IPS DF 4.7 (cell line): ENCODE measurements at regions not wholly inside any gene's neighbourhood (a gene's known extent, or its start where the extent isn't known, plus 50 kb on each side); places are given as distances from the start of the nearest gene placed in this dataset.
"Not testable (repeated sequence)": the region's sequence is repeated elsewhere in the genome, so short reads cannot be mapped to it uniquely, and the experiment has no call there.

Source experiments
- DNase-seq: peaks from one replicate; pipeline ENCODE4 v3.0.0-alpha.2; 2013; ENCODE audit warnings: low spot score; ENCODE audit errors: extremely low read depth

DNA sequence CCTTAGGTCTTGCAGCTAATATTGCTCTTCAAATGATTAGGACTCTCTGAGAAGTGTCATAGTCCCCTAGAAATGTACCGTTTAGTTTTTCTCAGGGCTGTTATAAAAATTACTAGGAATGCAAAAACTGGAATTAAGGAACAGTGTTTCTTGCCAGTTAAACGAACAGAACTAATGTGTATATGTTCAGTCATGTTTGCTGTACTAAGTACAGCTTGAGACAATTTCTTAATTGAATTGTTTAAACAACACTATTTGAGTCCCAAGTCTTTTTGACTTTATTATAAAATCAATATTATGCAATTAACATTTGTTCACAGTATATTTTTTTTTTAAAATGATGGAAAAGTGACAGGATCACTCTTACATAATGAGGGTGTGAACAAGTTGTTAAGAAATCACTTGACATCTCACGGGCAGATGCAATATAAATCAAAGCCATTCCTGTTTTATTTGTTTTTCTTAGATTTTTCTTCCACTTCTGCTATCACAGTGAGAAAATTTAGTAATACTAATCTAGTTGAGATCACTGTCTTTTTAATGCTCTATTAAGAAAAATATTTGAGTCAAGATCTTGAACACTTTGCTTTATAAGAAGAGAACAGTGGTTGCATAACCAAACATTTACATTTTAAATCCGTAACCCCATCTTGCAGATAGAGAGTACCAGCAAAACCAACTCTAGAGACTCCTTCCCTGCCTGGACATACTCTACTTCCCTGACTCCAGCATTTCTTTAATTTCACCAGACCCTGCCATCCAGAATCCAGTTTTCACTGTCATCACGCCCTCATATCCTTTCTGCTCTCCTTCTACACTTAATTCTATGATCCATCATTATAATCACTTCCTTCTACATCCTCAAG, 140.7 kb upstream of the KITLG start:
- DNase-seq = no peak

DNA sequence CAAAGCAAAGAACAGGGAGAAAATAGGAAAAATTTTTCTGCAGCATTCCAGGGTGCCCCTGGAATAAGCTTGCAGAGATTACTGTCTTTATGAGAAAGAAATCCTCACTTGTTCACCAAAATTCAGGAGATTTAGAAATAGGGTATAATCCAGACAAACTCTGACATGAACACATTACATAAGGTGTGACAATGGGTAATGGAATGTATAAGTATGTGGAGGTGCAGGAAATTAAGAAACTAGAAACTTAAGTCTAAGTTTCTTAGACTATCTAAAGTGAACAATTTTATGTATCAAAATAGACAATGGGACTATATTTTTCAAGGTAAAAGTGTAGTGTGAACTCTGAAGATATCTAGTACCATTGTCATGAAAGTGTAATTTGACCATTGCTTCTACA, 140.0 kb upstream of the KITLG start:
- no peak for DNase-seq

DNA sequence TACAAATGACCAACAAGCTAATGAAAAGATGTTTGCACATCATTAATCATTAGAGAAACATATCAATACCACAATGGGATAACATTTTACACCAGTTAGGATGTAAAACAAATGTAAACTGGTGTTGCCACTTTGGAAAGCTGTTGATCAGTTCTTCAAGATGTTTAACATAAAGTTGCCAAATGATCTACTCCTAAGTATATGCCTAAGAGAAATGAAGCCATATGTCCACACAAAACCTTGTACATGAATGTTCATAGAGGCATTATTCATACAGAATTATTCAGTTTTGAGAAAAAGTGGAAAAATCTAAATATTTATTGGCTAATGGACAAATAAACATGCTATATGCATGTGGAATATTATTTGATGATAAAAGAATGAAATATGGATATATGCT, 136.9 kb upstream of the KITLG start:
- no peak for DNase-seq

DNA sequence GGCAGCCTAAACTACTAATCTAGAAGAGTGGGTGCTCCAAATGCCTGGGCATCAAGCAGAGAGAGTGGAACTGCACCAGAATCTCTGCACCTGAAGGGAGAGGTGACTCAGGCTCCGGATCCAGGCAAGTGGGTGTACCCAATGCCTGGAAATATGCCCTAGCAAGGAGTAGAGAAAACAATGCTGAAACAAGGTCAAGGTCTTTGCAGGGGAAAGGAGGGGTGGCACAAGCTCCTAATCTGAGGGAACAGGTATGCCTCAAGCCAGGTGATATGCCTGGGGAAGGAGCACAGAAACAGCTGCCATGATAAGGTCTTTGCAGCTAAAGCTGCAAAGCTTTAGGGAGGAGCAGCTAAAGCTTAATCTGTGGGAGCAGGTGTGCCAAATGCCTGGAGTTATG, 136.0 kb upstream of the KITLG start:
- no peak for DNase-seq

DNA sequence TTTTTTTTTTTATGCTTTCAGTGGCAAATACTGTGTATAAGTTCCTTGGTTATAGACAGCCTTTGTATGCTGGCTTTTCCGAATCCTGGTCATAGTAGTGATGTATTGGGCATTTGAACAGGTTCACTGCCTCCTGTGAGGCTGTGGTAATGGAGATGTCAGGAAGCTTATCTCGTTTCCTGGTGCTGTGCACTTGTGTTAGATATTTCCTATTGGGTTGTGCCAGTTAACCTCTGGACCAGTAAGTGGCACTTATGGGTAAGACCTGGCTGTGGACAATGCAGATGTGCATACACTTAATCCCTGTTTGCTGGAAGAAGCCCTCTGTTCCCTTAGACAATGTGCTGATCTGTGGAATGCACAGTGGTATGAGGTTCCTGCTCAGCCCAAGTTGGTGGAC, 135.4 kb upstream of the KITLG start:
- DNase-seq = no peak

DNA sequence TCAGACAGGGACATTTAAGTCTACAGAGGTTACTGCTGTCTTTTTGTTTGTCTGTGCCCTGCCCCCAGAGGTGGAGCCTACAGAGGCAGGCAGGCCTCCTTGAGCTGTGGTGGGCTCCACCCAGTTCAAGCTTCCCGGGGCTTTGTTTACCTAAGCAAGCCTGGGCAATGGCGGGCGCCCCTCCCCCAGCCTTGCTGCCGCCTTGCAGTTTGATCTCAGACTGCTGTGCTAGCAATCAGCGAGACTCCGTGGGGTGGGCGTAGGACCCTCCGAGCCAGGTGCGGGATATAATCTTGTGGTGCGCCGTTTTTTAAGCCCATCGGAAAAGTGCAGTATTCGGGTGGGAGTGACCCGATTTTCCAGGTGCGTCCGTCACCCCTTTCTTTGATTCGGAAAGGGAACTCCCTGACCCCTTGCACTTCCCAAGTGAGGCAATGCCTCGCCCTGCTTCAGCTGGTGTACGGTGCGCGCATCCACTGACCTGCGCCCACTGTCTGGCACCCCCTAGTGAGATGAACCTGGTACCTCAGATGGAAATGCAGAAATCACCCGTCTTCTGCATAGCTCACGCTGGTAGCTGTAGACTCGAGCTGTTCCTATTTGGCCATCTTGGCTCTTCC, 134.1 kb upstream of the KITLG start:
- DNase-seq = not testable (repeated sequence)

DNA sequence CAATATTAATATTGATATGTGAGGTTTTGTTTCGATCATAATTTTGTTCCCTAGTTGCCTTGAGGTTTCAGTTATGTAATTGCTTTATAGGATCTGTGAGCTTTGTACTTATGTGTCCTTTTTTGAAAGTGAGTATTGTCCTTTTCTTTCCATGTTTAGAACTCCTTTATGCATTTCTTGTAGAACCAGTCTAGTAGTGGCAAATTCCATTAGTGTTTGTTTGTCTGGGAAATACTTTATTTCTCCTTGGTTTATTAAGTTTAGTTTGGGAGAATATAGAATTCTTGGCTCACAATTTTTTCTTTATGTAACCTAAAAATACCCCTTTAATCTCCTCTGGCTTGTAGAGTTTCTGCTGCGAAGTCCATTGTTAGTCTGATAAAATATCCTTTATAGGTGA, 127.5 kb upstream of the KITLG start:
- DNase-seq = no peak

DNA sequence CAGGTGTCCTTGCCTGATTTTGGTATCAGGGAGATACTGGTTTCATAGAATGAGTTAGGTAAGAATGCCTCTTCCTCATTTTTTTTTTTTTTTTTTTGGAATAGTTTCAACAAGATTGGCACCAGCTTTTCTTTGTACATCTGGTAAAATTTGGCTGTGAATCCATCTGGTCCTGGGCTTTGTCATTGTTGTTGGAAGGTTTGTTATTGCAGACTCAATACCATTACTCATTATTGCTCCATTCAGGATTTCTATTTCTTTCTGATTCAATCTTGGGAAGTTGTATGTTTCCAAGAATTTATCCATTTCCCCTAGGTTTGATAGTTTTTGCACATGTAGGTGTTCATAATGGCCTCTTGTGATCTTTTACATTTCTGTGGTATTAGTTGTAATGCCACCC, 126.0 kb upstream of the KITLG start:
- no peak for DNase-seq

DNA sequence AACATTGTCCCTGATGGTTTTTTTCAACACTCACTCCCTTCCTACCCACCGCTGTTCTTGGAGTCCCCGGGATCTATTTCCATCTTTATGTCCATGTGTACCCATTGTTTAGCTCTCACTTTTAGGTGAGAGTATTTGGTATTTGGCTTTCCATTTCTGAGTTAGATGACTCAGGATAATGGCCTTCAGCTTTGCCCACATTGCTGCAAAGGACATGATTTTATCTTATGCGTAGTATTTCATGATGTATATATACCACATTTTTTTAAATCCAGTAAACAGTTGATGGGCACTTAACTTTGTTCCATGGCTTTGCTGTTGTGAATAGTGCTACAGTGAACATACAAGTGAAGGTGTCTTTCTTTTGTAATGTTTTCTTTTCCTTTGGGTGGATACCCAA, 123.5 kb upstream of the KITLG start:
- DNase-seq = no peak

DNA sequence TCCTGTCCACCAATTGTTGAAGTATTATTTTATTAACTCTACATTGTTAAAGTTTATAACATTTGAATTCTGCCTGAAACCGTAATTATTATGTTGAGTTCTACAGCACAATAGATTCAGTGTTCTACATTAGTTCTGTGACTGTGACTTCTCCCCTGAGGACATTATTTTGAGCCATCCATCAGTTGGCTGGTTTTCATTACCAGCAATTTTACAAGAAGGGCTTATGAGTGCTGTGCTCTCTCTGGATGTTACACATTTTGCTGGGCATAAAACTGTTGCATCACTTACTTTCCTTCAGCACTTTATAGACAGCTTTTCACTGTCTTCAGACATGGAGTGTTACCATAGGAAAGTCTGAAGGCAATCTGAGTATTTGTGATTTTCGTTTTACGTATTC, 118.2 kb upstream of the KITLG start:
- no peak for DNase-seq

DNA sequence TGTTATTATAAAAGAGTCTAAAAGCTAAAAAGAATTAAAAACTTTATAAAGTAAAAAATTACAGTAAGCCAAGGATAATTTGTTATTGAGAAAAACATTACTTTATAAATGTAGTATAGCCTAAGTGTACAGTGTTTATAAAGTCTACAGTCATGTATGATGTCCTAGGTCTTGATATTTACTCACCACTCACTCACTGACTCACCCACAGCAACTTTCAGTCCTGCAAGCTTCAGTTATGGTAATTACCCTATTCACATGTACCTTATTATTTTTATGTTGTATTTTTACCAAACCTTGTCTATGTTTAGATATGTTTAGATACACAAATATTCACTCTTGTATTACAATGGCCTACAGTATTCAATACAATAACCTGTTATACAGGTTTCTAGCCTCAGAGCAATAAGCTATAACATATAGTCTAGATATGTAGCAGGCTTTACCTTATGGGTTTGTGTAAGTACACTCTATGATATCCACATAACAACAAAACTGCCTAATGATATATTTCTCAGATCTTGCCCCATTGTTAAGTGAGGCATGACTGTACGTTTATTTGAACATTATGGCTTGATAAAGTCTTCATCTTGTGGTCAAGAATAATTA, 113.7 kb upstream of the KITLG start:
- no peak for DNase-seq

DNA sequence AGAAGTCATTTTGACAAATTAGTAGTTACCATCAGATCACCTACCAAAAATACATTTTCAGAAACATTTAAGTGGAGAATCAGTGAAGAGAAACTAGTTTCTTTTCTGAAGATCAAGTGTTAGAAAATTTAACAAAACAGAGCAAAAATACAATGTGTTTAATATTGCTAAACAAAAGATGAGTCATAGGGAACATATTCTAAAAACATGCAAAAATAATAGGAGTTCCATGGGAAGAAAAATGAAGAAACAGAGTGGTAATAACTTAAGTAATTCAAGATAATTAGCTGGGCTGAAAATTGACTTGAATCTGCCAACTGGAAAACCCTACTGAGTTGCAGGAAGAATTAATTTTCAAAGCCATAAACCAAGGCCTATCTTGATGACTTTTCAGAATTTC, 111.5 kb upstream of the KITLG start:
- no peak for DNase-seq

DNA sequence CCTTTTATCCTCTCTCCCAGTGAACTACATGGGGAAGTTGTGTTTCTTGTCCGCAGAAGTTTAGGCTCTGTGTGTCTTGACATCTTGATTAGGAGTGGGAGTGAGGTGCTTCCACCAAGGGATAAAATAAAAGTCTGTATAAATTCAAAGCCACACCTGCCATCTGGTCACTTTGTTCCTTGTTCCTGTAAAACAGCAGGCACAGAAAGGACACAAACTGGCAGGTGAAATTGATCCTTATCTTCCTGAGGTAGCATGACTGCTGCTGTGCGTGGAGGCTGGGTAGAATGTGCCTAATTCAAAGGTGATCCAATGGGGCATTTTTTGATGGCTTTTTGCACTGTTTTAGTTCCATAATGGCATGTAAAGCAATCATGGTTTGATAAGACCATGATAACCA, 104.3 kb upstream of the KITLG start:
- DNase-seq = no peak

DNA sequence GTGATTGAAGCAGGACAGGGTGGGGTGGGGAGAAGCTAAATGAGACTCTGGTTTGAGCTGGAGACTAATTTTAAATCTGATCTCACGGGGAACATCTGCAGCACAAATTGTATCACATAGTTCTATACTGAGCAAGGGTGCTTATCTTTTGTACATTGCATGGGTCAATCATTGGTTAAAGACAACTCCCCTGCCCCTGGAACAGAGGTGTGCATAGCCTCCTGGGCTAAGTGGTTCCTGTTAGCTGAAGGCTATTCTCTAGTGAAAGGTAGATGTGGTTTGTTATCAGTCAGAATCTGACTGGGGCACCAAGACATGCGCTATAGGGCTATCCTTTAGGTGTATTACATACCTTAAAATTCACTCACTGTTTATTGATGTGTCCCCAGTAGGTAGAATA, 103.9 kb upstream of the KITLG start:
- DNase-seq = no peak

DNA sequence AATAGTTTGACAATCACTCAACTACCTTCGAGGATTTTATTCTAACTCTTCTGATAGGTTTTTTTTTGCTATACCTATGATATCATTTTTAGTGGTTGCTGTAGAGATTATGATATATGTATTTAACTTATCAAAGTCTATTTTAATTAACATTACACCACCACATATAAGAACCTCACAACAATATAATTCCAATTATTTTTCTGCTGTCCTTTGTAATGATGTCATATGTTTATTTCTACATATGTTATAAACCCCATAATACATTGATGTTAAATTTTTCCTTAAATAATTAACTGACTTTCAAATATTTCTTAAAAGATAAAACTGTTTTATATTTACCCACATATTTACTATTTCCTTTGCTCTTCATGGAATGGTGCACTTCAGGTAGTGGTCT, 103.4 kb upstream of the KITLG start:
- no peak for DNase-seq

DNA sequence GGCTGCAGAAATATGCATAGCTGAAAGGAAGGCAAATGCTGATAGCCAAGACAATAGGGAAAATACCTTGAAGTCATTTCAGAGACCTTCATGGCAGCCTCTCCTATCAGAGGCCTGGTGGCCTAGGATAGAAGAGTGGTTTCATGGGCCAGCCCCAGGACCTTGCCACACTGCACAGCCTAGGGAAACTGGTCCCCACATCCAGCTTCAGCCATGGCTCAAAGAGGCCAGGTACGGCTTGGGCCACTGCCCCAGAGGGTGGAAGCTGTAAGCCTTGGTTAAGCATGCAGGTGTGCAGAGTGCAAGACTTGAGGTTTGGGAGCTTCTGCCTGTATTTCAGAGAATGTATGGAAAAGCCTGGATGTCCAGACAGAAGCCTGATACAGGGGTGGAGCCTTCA, 101.0 kb upstream of the KITLG start:
- no peak for DNase-seq

DNA sequence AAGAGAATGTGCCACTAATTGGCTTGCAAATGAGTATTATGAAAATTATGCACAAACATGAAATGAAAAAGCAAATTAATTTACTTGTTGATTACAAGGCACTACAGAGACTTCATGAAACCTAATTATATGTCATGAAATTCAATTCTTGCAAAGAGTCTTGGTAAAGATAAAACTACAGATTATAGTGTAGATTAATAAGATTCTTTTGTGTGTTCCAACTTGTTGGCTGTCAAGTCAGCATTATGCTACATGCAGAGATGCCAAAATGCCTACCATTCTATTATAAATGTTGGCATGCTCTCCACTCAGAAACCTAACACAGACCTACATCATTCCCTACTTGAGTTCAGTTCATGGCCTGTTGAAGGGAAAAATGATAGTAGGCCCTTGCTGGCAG, 97.2 kb upstream of the KITLG start:
- no peak for DNase-seq

DNA sequence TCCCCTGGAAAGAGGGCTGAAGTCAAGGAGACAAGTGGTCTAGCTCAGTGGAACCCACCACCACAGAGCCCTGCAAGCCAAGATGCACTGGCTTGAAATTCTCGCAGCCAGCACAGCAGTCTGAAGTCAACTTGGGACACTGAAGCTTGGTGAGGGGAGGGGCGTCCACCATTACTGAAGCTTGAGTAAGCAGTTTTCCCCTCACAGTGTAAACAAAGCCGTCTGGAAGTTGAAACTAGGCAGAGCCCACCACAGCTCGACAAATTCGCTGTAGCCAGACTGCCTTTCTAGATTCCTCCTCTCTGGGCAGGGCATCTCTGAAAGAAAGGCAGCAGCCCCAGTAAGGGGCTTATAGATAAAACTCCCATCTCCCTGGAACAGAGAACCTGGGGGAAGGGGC, 87.3 kb upstream of the KITLG start:
- not testable (repeated sequence) for DNase-seq

DNA sequence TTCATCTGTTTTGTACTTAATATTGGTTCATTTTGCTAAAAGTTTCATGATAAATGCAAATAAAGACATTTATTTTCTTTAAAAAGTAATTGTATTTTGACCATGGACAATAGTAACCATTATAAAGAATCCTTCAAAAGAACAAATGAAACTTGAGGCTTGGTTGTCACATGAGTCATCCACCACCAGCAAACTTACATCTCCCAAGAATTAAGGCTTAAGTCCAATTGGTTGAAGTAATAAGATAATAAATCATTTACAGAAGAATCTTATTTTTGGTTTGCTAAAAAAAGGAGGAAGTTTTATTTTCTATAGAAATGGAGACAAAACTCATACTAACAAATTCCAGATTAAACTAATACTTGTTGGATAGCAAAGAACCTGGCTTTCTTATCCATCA, 84.8 kb upstream of the KITLG start:
- DNase-seq = no peak

DNA sequence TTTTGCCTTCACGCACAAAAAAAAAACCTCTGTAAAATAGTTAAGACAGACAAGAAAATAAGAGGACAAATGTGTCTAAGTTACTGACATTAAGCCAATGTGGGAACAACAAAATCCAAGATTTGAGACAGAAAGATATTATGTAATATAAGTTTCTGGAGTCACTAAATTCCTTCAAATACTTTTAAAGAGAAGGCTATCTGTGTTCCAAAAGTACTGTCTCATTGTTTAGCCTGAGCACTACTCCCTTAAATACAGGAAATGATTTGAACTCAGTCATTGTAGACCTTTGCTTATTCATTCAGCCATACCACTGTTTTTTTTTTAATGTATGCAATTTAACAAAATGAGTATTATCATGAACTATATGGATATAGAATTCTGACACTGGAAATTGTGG, 82.7 kb upstream of the KITLG start:
- no peak for DNase-seq

DNA sequence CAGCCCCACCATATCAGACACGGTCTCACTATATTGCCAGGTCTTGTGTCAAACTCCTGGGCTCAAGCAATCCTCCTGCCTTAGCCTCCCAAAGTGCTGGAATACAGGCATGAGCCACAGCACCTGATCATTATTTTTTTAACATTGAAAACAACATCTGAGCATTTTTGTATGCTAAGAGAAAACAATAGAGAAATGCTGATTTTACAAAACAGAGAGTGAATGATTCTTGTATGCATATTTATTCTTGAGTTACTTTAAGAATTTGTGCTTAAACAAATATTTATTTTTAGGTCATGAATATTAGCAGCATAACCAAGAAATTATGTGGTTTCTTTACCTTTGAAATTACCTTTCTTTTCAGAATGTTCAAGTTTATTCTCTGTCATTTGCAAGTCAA, 81.8 kb upstream of the KITLG start:
- DNase-seq = no peak

DNA sequence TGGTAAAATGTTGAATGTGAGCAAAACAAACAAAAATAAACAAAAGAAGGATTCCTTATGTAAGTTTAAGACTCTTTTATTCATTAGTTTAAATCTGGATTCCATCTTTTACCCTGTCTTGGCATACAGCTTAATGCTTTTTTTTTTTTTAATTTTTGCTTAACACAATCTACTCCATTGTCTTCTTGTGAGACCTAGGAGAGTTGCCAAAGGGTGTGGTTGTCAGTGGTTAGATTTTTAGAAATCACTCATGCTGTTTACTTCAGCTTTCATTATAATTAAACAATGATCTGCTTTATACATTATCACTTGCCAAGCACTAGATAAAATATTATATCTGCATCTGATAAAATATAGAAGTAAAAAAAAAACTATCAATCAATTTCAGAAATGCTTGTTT, 77.7 kb upstream of the KITLG start:
- no peak for DNase-seq

DNA sequence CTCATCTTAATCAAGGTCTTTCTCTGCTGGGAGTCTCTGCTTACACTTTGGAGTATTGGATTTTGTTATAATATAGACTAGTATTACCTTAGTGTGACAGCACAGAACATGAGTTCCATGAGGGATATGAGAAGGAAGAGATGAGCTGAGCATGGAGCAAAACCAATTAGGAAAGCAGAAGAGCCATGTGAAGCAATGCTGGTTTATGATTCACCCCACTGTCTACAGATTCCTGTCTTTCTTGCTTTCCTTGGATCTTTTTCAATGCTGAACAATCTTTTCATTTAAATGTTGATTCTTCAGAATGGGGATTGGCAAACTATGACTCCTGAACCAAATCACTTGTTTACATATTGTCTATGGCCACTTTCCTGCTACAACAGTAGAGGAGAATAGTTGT, 70.4 kb upstream of the KITLG start:
- DNase-seq = no peak
